Inferior parietal cortex (tissue), 1 donor: ENCODE measurements at regions not wholly inside any gene's neighbourhood (a gene's known extent, or its start where the extent isn't known, plus 50 kb on each side); places are given as distances from the start of the nearest gene placed in this dataset.
"Not testable (repeated sequence)": the region's sequence is repeated elsewhere in the genome, so short reads cannot be mapped to it uniquely, and the experiment has no call there.

Experiments used
- DNase-seq: peaks from one replicate; pipeline ENCODE4 v3.0.0-alpha.2; 2016; ENCODE audit errors: extremely low spot score

DNA sequence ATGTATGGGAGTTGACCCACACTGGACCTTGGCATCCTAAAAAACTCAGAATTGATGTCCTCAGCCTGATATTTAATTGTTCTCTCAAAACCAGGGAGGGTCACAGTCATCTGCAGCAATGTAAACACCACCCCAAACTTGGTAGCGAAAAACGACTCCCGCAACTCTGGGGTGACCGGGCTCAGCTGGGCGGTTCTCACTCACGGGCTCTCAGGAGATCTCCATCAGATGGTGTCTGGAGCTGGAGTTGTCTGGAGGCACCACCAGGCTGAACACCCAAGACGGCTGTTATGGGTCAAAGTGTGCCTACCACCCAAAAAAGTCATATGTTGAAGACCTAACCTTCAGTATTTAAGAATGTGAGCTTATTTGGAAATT, 50.9 kb upstream of the NXT1 start:
- no peak for DNase-seq

DNA sequence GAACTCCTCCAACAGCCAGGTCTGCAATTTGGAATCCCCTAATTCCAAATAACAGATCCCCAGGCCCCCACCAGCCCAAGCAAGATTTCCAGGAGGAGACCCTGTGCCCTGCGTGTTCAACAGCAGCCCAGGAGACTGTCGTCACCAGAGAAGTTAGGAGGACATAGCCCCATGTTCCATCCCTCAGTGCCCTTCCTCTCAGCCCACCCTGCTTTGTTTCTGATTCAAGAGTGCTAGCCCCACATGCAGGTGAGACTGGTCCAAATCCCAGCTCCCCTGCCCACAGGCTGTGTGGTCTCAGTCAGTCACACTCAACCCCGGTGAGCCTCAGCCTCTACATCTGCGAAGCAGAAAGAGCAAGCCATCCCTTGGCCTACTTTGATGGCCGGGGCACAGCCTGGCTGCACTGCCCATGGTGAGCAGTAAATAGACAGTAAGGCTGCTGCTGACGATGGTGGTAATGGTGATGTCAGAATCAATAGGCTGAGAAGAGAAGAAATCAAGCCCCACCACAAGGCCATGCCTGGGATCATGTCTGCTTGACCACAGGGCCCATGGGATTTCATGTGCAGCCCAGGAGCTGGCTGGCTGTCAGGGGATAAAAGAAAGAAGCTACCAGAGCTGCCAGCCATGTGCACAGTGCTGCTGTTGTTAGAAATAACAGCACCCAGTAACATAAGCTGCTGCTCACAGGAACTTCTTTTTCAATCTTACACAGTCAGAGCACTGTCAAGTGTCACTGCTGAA, 51.5 kb upstream of the NXT1 start:
- no peak for DNase-seq

DNA sequence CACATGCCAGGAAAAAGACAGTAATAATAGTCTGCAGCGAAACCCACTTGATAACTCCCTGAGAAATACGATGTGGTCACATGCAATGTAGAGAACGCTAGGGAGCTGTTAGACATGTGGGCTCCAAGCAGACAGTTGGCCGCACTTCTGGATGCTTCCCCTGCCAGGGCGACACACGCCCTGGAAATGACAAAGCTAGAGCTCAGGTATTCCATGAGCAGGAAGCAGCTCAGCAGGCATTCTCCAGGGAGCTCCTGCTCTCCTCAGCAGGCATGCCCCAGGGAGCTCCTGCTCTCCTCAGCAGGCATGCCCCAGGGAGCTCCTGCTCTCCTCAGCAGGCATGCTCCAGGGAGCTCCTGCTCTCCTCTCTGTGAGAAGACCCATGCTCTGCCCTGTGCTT, 52.4 kb upstream of the NXT1 start:
- no peak for DNase-seq

DNA sequence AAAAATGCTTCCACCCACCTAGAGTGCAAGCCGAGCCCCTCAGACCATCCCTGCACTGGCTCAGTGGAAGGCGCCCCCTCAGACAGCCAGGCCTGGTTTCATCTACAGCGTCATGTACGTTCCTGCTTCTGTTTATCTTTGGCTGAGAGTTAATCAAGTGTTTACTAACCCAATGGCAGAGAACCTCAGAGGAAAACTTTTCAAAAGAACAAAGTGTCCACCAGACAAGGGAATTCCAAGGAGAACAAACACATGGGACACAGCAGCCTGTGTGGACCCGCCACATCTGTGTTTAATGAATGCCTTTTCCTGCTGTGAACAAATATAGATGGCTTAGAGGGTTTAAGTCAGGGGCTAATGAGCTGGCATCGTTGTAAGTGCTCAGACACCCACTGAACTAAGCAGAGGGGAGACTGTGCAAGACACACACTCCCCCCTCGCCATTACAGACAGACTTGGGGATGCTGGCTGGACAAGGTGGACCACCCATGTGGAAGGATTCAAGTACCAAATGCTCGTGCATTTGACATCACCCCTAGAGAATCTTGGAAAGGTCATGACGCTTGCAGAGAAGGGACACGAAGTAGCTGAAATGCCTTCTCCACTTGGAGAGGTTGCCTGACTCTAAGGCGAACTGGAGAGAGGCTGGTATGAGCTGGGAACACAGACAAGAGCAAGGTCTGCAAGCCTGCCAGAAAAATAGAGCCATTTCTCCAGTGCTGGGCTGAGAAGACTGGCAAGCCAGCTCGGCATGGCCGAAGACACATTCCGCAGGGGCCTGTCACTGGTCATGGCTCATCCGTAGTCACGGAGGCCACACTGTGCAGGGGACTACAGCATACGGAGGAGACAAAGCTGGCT, 53.5 kb upstream of the NXT1 start:
- no peak for DNase-seq

DNA sequence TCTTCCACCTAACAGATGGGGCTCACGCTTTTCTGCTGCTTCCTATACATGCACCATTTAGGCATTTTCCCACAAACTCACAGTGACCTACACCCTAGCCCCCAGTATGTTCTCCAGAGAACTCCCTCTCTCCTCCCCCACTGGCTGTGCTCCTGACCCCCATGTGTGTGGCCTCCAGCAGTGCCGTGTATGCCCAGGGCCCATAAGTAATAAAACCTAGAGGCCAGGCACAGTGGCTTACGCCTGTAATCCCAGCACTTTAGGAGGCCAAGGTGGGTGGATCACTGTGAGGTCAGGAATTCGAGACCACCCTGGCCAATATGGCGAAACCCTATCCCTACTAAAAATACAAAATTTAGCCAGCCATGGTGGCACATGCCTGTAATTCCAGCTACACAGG, 54.7 kb upstream of the NXT1 start:
- no peak for DNase-seq

DNA sequence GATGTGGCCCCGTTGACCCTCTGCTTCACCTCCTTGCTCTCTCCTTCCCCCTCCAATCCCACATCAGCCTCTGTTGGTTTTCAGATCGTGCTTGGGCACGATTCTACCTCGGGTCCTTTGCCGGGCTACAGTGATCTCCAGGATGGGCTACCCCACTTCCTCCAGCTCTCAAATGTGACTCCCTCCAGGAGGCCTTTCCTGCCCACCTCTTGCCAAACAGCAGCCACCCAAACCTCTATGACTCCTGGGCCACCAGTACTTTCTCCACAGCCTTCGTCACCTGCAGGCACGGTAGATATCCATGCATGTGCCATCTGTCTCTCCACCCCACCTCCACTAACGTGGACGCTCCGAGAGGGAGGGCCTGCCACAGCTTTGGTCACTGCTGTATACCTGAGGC, 55.9 kb upstream of the NXT1 start:
- no peak for DNase-seq

DNA sequence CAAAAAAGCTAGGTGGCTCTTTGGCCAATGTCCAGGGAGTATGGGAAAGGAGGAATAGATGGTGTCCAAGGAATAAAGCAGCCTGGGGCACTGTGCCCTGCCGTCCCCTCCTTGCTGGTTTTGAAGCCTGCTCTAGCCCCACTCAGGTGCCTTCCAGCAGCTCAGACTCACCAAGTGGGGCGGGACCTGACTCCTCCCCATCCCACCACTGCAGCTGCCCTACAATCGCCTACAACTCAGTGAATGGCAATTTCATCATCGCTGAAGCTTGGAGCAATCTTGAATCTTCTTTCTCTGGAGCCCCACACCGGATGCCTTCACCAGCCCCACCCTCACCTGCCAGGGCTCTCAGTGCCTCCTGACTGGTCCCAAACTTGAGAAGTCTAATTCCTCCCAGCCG, 56.4 kb upstream of the NXT1 start:
- no peak for DNase-seq

DNA sequence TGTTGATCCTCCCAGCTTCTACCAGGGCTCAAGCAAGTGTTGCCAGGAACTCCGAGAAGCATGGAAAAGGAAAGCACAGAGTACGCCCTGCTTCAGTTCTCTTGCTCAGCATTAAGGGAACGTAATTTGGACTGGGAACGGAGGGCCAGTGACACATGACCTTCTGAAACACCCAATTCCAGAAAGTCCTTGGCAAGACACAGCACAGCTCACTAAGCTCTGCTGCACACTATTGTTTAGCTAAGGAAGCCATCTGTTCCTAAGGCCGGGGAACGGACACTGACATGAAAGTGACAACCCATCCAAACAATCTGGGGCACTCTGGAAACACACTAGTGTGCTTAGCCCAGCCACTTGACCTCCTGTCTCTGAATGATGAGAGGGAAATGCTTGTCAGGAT, 56.9 kb upstream of the NXT1 start:
- DNase-seq, result no peak

DNA sequence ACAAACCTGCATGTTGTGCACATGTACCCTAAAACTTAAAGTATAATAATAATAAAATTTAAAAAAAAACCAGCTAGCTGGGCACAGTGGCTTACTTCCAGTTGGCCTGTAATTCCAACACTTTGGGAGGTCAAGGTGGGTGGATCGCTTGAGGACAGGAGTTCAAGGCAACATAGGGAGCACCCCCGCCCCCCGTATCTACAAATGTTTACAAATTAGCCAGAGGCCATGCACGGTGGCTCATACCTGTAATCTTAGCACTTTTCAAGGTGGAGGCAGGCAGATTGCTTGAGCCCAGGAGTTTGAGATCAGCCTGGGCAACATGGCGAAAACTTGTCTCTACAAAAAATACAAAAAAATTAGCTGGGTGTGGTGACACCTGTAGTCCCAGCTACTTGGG, 58.3 kb upstream of the NXT1 start:
- not testable (repeated sequence) for DNase-seq

DNA sequence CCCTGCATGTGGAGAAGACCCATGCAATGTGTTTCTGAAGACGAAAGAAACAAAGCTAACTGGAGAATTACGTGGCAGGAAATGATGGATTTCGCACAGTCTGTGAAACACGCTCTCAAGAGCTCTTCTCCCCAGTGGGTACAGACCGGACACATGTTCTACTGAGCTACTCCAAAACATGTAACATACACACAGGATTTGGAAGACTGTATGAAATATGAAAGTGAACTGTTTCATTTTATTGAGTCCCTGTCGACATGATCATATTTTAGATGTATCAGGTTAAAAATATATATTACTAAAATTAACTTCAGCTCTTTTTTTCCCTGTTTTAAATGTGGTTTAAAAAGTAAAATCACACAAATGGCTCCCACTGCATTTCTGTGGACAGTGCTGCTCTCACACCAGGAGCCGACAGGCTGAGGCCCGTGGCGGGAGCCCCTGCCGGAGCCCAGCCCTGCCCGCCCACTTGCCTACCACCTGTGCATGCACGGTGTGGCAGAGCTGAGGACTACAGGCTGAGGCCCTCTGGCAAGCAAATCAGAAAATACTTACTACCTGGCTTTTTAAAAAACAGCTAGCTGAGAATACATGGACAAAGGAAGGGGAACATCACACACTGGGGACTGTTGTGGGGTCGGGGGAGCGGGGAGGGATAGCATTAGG, 58.9 kb upstream of the NXT1 start:
- no peak for DNase-seq

DNA sequence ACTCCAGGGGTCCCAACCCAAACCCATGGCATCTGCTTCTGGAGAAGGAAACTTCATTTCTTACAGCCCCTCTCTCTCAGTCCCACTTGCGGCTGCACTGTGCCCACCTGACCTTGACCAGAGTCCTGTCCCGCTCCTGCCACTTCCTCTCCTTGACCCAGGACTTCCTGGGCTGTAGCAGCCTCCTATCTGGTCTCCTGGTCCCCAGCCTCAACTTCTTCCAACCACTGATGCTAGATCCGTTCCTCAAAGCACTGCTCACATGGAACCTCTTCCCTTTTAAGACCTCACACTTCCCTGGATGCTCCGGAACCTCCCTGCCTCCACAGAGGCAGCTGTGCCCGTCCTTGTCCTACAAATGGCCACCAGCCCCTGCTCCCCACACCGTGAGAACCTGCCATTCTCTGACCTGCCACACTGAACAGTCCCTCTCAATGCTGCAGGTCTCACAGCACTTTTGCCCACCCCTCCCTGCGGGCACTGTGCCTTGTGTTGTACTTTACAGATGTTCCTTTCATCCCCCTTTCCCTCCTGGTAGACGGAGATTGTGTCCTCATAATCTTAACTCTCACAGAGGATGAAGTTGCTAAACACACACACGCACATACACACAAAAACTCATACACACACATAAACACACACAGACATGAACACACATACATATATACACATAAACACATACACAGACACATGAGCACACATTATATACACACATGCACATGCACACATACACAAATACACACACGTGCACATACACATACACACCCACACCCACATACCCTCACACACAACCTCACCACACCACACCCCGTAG, 59.6 kb upstream of the NXT1 start:
- DNase-seq, result no peak

DNA sequence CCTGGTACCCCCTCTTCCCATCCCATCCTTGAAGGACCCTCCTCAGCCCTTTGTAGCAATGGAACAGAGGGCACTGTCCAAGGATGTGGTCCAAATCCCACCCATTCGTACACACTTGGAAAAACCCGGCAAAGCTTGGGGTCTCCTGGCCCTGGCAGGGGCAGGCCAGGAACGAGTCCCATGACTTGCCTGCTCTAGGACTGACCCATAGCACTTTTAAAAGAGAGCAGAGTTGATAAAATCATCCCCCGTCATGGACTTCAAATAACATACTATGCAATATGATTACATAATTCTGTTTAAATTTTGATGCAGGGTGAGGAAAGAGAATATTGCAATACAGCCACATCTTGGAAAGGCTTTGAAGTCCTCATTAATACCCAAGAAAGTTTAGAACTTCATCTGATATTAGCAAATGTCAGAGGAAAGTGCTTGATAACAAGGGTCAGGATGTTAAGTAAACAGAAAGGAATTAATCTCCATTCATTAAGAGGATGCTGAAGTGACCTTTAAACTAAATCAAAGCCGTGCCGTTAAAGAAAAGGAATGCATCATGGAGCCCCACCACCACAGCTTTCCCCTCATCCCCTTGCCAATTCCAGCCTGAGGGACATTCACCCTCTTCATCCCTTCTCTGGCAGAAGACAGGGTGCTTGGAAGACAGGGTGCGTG, 60.7 kb upstream of the NXT1 start:
- no peak for DNase-seq

DNA sequence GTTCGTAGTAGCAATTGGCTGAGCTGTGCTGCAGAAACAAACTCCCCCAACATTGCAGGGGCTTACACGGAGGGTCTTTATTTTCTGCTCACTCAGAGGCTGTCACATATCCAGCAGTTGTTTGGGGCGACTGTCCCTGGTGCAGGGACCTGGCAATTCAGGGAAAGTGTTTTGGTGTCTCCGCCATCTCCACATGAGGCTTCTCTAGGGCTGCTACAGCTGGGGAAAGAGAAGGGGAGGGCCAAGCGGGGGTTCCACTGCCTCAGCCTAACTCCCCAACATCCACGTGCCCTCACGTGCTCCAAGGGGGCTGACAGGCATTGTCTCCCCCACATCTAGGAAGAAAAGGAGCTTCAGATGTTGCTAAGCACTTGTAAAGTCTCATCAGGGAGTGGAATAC, 61.3 kb upstream of the NXT1 start:
- DNase-seq, result no peak

DNA sequence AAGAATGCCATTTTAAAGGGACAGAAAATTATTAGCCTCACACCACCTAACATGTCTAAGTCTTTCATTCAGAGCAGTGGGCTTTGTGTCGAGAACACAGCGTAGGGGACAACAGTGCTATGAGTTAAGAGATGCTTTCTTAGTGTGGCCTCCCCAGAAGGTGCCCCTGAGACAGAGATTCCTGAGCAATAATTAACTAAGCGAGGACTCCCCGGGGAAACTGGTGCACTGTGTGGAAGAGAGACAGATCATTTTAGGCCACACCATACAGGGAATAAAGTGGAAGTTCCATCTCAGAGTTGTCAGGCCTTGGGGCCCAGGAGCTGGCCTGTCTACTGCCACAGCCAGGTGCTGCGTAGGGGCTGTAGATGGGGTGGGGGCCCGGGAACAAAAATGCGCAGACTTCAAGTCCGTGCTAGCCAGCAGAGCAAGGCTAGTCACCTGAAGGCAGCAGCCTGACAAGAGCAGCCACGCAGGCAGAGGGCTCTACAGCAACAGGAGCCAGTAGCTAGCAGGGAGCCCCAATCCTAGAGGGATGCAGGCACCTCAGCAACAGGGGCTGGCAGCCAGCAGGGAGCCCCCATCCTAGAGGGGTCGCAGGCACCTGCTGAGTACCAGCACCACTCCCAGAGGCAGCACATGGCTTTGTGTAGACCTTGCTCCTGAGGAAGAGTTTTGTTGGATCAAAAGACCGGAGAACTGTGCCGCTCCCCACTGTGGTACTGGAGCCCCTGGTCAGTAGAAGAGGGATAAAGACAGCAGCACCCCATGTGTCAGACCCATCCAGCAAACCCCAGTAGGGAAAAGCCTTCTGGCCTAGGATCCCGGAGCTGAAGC, 63.0 kb upstream of the NXT1 start:
- no peak for DNase-seq

DNA sequence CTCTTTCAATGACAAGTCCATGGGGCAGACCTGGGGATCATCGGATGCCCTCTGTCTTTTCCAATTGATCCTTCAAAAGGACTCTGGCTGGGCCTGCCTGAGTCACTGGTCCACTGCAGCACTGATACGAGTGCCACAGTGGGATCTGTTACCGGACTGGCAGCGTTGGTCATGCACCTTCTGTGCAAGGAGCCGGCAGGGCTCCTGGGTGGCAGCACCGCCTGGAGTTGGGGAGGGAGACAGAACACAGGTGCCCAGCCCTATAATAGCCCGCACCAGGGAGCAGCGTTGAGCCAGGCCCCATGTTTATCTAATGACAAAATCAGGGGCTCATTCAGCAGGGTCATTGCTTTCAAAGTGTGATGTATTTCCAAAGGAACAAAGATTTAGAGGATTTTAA, 64.2 kb upstream of the NXT1 start:
- no peak for DNase-seq

DNA sequence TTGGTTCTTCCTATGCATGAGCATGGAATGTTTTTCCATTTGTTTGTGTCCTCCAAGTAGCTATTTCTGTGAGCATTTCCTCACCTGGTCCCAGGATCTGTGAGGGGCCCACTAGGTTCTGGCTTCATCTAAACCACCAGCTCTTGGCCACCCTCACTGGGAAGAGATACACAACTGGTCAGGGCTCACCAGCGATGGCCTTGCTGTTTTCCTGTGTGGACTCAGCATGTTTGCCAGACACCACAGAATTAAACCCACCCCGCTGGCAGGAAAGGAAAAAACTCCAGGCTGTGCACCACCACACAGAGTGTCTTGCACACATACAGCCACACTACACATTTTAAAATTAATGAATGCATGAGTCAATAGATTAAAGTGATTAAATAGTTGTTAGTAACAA, 65.1 kb upstream of the NXT1 start:
- DNase-seq, result no peak

DNA sequence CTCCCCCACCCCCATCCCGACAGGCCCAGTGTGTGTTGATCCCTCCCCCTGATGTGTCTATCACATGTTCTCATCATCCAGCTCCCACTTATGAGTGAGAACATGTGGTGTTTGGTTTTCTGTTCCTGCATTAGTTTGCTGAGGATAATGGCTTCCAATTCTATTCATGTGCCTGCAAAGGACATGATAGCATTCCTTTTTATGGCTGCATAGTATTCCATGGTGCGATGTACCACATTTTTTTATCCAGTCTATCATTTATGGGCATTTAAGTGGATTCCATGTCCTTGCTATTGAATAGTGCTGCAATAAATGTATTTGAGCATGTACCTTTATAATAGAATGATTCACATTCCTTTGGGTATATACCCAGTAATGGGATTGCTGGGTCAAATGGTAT, 66.6 kb upstream of the NXT1 start:
- DNase-seq, result no peak

DNA sequence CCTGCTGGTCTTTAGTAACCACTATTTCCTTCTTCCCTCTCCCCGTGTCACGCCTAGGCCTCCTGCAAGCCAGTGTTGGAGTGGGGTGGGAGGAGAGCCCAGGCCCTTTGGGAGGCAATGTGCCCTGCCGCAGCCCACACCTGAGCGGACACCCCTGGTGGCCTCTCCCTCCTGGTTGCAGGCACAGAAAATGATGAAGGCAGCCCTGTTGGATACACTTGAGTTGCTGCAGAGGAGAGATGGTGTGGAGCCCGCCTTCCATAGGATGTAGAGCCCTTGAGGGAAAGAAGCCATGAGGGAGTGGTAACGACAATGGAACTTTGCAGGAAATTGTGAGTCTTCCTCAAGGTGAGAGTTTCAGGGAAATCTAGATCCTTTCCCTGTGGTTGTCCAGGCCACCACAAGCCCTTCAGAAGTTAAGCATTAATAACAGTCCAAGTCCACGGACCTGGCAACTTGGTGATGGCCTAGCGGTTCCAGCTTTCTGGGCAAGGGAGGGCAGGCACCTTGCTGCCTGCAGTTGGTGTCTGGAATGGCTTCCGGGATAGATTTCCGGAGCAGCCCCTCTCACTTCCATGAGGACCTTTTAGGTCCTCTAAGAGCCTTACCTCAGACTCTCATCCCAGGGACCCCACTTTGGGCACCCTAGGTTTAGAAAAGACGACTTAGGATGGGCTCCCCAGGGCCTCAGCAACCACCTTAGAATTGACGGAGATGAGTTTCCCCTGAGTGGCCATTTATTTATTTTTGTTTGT, 67.3 kb upstream of the NXT1 start:
- no peak for DNase-seq

DNA sequence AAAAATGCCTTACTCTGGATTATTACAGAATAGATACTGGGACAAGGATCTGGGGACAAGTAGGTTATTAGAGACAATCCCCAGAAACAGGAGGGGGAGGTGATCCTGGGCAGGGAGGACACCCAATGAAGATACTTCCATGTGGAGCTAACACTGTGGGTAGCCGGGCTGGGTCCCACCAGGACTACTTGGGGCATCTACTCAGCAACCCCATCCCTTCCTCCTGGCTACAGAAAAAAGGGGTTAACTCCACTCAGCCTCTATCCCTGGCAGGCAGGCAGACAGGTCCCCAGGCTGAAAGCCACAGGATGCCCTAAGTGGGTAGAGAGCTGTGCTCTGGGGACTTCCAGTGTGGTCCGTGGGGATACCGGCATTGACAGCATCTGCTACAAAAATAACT, 68.0 kb upstream of the NXT1 start:
- no peak for DNase-seq

DNA sequence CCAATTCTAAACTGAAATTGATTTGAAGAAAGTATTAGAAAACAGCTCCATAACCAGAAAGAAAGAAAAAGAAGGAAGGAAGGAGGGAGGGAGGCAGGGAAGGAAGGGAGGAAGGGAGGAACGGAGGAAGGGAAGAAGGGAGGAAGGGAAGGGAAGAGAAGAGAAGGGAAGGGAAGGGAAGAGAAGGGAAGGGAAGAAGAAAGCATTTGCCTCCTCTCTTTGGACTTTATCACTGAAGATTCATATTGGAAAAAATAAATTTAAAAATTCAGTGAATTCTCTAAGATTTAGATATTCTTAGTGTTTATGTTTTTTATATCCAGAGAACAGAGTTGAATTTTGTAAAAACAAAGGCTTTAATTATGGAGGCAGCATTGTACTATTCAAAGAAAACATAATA, 68.5 kb upstream of the NXT1 start:
- no peak for DNase-seq
